Hepatocyte (in vitro differentiated cells): ENCODE measurements at regions not wholly inside any gene's neighbourhood (a gene's known extent, or its start where the extent isn't known, plus 50 kb on each side); places are given as distances from the start of the nearest gene placed in this dataset.

Experiments
- DNase-seq: peaks from one replicate; pipeline ENCODE4 v3.0.0-alpha.2; 2016; ENCODE audit warnings: low spot score
- H2AFZ ChIP-seq: fragments of 200-600 bp; sonication (generic); 2 replicates; pipeline ENCODE4 v1.6.0; 2016; ENCODE audit warnings: antibody characterized with exemption, mild to moderate bottlenecking
- H3K27ac ChIP-seq: fragments of 200-600 bp; sonication (generic); 2 replicates; pipeline ENCODE4 v1.5.1; 2016; ENCODE audit warnings: mild to moderate bottlenecking
- H3K27me3 ChIP-seq: fragments of 200-600 bp; sonication (generic); 2 replicates; pipeline ENCODE4 v1.6.1; 2016
- H3K36me3 ChIP-seq: fragments of 200-600 bp; sonication (generic); replicated peaks from 2 replicates; pipeline ENCODE4 v1.5.1; 2016; ENCODE audit warnings: low read depth; ENCODE audit not compliant: insufficient read depth
- H3K4me1 ChIP-seq: fragments of 200-600 bp; sonication (generic); 2 replicates; pipeline ENCODE4 v1.5.1; 2016; ENCODE audit warnings: mild to moderate bottlenecking, moderate library complexity; ENCODE audit not compliant: insufficient read depth
- H3K4me2 ChIP-seq: fragments of 200-600 bp; sonication (generic); 2 replicates; pipeline ENCODE4 v1.6.0; 2016
- H3K4me3 ChIP-seq: fragments of 200-600 bp; sonication (generic); 2 replicates; pipeline ENCODE4 v1.5.1; 2016; ENCODE audit warnings: mild to moderate bottlenecking
- H3K79me2 ChIP-seq: fragments of 200-600 bp; sonication (generic); 2 replicates; pipeline ENCODE4 v1.6.0; 2017; ENCODE audit warnings: mild to moderate bottlenecking
- H3K9me2 ChIP-seq: fragments of 200-600 bp; sonication (generic); replicated peaks from 2 replicates; pipeline ENCODE4 v1.6.0; 2017; ENCODE audit warnings: mild to moderate bottlenecking; ENCODE audit not compliant: insufficient read depth
- H3K9me3 ChIP-seq: fragments of 200-600 bp; sonication (generic); 2 replicates; pipeline ENCODE4 v1.5.1; 2016; ENCODE audit warnings: low read depth, mild to moderate bottlenecking
- H4K20me1 ChIP-seq: fragments of 200-600 bp; sonication (generic); 2 replicates; pipeline ENCODE4 v1.6.0; 2016; ENCODE audit warnings: mild to moderate bottlenecking; ENCODE audit not compliant: insufficient read depth, poor library complexity, severe bottlenecking
- EZH2 ChIP-seq: fragments of 200-600 bp; sonication (generic); IDR thresholded peaks from 2 replicates; pipeline ENCODE4 v1.6.1; 2016; ENCODE audit warnings: antibody characterized with exemption, mild to moderate bottlenecking, borderline replicate concordance
- EZH2phosphoT487 ChIP-seq: fragments of 200-600 bp; sonication (generic); IDR thresholded peaks from one replicate; pipeline ENCODE4 v1.6.1; 2018; ENCODE audit warnings: antibody characterized with exemption, mild to moderate bottlenecking, low read depth, moderate library complexity; ENCODE audit not compliant: unreplicated experiment, severe bottlenecking
- WGBS: methylation state at CpG from one replicate; pipeline ENCODE4 v1.1.6; 2016; ENCODE audit warnings: low lambda C conversion rate; ENCODE audit errors: missing lambda C conversion rate; 5-methylcytosine and 5-hydroxymethylcytosine counted together
- TF ChIP-seq, protein P1 (sequence below): fragments of 200-600 bp; sonication (generic); IDR thresholded peaks from 2 replicates; pipeline ENCODE4 v1.5.1; 2016; ENCODE audit warnings: antibody characterized with exemption, mild to moderate bottlenecking; ENCODE audit not compliant: poor library complexity

DNA sequence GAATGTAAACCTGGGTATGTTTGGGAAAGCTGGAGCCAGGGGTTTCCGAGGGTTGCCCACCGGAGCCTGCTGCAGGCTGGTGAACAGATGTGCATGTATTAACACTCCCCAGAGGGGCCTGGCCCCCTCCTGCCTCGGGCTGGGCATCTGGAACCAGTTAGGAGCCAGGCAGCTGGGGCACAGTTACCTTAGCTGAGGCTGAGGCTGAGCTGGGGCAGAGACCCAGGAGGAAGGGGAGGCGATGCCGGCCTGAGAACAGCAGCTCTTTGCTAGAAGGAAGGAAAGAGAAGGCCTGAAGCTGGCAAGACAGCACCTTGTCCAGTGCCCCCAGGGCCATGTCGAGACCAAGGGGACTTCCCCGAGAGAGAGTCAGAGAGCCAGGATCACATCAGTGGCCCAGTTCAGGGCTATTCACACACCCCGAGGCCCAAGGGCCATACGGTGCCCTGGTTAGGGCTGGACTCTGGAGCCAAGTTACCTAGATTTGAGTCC, 65.8 kb downstream of the RMI2 start:
- Histone ChIP-seq H4K20me1 (no peaks in the 10 kb centered on the region), H3K27ac (peak overlapping the region; percentile 42), H3K4me1 (peaks cover 12% of the 10 kb centered on the region), H3K4me3 (no peak overlapping the region), H3K9me3 (no peaks in the 10 kb centered on the region), H3K79me2 (no peaks in the 10 kb centered on the region), H3K36me3 (no peaks in the 10 kb centered on the region), H3K4me2 (no peak overlapping the region), H3K27me3 (no peaks in the 10 kb centered on the region), H2AFZ (no peak overlapping the region), H3K9me2 (no peaks in the 10 kb centered on the region)
- TF ChIP-seq, protein P1, sequence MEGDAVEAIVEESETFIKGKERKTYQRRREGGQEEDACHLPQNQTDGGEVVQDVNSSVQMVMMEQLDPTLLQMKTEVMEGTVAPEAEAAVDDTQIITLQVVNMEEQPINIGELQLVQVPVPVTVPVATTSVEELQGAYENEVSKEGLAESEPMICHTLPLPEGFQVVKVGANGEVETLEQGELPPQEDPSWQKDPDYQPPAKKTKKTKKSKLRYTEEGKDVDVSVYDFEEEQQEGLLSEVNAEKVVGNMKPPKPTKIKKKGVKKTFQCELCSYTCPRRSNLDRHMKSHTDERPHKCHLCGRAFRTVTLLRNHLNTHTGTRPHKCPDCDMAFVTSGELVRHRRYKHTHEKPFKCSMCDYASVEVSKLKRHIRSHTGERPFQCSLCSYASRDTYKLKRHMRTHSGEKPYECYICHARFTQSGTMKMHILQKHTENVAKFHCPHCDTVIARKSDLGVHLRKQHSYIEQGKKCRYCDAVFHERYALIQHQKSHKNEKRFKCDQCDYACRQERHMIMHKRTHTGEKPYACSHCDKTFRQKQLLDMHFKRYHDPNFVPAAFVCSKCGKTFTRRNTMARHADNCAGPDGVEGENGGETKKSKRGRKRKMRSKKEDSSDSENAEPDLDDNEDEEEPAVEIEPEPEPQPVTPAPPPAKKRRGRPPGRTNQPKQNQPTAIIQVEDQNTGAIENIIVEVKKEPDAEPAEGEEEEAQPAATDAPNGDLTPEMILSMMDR = no peak
- peak; percentile 50 for DNase-seq
- 63% methylated on average over 9 of the region's 9 CpGs for WGBS

DNA sequence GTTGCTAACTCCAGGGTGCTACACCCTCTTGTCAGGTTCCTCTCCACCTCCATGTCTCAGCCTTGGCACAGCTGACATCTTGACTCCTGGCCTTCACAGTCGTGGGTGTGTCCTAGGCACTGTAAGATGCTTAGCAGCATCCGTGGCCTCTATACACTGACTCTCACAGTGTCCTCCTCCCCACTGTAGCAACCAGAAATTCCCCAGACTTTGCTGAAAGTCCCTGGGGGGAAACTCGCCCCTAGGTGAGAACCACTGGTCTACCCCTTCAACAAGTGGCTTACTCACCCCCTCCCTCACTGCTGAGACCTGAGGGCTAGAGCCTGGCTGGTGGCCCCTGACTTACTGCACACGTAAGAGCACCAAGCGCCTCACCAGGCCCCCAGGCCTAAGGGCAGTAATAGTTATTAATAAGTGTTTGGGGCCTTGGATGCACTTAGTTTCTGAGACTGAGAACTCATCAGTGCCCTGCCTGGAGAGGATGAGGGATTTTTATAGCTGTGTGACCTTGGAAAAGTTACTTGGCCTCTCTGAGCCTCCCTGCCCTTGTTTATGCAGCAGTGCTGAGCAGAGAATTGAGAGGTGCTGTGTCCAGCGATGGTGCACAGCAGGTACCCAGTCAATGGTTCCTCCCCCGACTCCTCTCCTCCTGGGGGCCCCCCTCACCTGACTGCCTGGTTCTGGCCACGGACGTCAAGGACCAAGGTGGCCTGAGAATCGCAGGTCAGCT, 67.1 kb downstream of the RMI2 start:
- Histone ChIP-seq H3K4me1 (peaks cover 12% of the 10 kb centered on the region), H3K79me2 (no peaks in the 10 kb centered on the region), H3K4me2 (no peak overlapping the region), H3K9me3 (no peaks in the 10 kb centered on the region), H3K9me2 (no peaks in the 10 kb centered on the region), H3K27me3 (no peaks in the 10 kb centered on the region), H4K20me1 (no peaks in the 10 kb centered on the region), H3K27ac (no peak overlapping the region), H3K4me3 (no peak overlapping the region), H2AFZ (no peak overlapping the region), H3K36me3 (no peaks in the 10 kb centered on the region)
- TF ChIP-seq EZH2 = no peak
- TF ChIP-seq EZH2phosphoT487 = no peak
- TF ChIP-seq, protein P1 = no peak
- 88% methylated on average over 10 of the region's 10 CpGs for WGBS
- DNase-seq = no peak

DNA sequence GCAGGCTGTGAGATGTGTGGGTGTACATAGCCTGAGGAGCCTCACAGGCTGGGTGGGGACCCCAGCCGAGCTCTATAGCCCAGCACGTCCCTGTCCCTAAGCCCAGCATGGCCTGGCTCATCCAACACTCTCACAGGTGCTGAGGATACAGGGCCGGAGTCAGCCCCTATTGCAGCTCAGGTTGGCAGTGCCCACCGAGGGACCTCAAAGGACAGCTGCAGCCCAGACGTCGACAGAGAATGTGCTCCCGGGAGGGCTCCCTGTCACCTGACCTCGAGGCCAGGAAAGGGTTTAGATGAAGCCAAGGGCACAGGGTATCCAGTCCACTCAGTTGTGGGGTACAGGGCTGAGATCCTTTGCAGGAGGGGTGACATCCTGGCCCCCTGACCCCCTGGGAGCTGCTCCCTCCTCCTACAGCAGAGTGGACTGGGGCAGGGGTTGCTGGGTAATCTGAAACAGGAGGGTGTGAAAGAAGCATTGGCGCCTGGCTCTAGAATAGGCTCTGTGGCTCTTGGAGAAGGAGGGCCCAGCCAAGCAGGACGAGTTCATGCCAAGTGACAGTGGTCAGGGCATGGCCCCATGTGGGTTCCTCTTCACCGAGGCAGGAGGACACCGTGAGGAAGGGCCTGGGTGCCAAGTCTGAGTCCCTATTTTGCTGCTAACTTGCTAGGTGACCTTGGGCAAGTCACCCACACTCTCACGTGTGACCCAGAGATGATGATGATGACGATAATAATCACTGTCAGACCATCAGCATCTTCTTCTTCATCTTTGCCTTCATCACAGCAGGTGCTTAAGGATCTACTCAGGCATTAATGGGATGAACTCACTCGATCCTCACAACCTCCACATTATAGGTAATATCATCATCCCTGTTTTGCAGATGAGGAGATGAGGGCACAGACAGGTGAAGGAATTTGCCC, 68.0 kb downstream of the RMI2 start:
- Histone ChIP-seq H3K79me2 (no peaks in the 10 kb centered on the region), H4K20me1 (no peaks in the 10 kb centered on the region), H3K27me3 (no peaks in the 10 kb centered on the region), H3K9me3 (no peaks in the 10 kb centered on the region), H3K27ac (no peak overlapping the region), H3K4me2 (no peak overlapping the region), H3K36me3 (no peaks in the 10 kb centered on the region), H3K4me3 (no peak overlapping the region), H3K4me1 (peaks cover 12% of the 10 kb centered on the region), H3K9me2 (no peaks in the 10 kb centered on the region), H2AFZ (no peak overlapping the region)
- TF ChIP-seq, protein P1 = no peak
- TF ChIP-seq EZH2 (no peak), EZH2phosphoT487 (no peak)
- no peak for DNase-seq
- 88% methylated on average over 15 of the region's 15 CpGs for WGBS
